ENCODE measurements at regions not wholly inside any gene's neighbourhood (a gene's known extent, or its start where the extent isn't known, plus 50 kb on each side); places are given as distances from the start of the nearest gene placed in this dataset.

DNA sequence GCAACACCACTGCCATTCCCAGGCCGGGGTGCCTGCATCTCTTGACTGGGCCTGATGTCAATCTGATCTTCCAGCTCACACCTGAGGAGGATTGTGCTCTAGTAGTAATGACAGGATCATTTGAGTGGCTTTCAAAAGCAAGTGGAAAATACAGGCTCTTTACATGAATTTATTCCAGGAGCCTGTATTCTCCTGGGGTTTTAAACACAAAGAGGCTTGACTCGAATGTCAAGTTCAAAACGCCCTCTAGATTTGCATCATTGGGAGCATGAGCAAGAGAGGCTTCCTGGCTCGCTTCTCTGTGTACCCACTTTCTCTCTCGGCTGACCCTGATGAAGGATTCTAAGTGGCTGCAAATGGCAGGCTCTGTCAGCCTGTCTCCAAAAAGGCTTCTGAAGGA is 199.5 kb upstream of the PUDP start:
- TF ChIP-seq, protein P1, sequence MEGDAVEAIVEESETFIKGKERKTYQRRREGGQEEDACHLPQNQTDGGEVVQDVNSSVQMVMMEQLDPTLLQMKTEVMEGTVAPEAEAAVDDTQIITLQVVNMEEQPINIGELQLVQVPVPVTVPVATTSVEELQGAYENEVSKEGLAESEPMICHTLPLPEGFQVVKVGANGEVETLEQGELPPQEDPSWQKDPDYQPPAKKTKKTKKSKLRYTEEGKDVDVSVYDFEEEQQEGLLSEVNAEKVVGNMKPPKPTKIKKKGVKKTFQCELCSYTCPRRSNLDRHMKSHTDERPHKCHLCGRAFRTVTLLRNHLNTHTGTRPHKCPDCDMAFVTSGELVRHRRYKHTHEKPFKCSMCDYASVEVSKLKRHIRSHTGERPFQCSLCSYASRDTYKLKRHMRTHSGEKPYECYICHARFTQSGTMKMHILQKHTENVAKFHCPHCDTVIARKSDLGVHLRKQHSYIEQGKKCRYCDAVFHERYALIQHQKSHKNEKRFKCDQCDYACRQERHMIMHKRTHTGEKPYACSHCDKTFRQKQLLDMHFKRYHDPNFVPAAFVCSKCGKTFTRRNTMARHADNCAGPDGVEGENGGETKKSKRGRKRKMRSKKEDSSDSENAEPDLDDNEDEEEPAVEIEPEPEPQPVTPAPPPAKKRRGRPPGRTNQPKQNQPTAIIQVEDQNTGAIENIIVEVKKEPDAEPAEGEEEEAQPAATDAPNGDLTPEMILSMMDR (IDR thresholded peaks at IDR 0.05; ENCODE audit: insufficient read depth, low read length), result no peak
- TF ChIP-seq POLR2AphosphoS5 (IDR thresholded peaks at IDR 0.05; ENCODE audit: low read depth), result no peak
- TF ChIP-seq, protein P2, sequence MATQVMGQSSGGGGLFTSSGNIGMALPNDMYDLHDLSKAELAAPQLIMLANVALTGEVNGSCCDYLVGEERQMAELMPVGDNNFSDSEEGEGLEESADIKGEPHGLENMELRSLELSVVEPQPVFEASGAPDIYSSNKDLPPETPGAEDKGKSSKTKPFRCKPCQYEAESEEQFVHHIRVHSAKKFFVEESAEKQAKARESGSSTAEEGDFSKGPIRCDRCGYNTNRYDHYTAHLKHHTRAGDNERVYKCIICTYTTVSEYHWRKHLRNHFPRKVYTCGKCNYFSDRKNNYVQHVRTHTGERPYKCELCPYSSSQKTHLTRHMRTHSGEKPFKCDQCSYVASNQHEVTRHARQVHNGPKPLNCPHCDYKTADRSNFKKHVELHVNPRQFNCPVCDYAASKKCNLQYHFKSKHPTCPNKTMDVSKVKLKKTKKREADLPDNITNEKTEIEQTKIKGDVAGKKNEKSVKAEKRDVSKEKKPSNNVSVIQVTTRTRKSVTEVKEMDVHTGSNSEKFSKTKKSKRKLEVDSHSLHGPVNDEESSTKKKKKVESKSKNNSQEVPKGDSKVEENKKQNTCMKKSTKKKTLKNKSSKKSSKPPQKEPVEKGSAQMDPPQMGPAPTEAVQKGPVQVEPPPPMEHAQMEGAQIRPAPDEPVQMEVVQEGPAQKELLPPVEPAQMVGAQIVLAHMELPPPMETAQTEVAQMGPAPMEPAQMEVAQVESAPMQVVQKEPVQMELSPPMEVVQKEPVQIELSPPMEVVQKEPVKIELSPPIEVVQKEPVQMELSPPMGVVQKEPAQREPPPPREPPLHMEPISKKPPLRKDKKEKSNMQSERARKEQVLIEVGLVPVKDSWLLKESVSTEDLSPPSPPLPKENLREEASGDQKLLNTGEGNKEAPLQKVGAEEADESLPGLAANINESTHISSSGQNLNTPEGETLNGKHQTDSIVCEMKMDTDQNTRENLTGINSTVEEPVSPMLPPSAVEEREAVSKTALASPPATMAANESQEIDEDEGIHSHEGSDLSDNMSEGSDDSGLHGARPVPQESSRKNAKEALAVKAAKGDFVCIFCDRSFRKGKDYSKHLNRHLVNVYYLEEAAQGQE (IDR thresholded peaks at IDR 0.05; ENCODE audit: insufficient replicate concordance, low read depth), result no peak
- TF ChIP-seq SPI1 (IDR thresholded peaks at IDR 0.05; ENCODE audit: borderline replicate concordance, low read depth), result no peak
- TF ChIP-seq GABPA (IDR thresholded peaks at IDR 0.05; ENCODE audit: low read depth), result no peak
